Keratinocyte (primary cell): ENCODE measurements at regions not wholly inside any gene's neighbourhood (a gene's known extent, or its start where the extent isn't known, plus 50 kb on each side); places are given as distances from the start of the nearest gene placed in this dataset.

Experiments
- CTCF ChIP-seq, 3 experiments: IDR thresholded peaks in 1 of 3; conservative IDR thresholded peaks in 1 of 3; optimal IDR thresholded peaks in 1 of 3; 2 replicates in 2 of 3; 3 replicates in 1 of 3; pipeline versions ENCODE3 to v1.5.1; 2011; ENCODE audit warnings: low read length in 3 of 3, mild to moderate bottlenecking in 3 of 3, moderate library complexity in 2 of 3, control low read depth in 1 of 3, inconsistent platforms in 1 of 3; ENCODE audit not compliant: insufficient read depth in 2 of 3; ENCODE audit errors: extremely low read depth in 1 of 3
- EZH2 ChIP-seq: IDR thresholded peaks from one replicate; pipeline ENCODE4 v1.6.1; 2012; ENCODE audit warnings: inconsistent platforms, mild to moderate bottlenecking, low read length, moderate library complexity

DNA sequence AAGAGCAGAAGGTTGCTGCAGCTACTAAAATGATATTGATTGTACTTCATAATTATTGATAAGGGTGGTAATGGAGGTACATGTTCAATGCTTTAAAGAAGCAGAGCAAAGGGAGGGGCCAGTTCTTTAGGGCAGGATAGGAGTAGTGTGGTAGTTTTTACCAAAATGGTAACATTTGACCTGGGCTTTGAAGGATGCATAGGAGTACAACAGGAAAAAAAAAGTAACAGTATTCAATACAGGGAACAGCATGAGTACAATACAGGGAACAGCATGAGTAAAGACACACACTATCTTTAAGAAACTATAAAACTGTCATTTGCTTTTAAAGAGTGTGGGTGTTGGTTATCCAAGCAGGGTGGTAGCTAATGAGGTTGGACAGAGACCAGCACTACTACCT is 215.0 kb upstream of the CRY1 start:
- TF ChIP-seq CTCF (optimal IDR thresholded peaks at IDR 0.05 in 1 of 3, IDR thresholded peaks at IDR 0.05 in 1 of 3, conservative IDR thresholded peaks at IDR 0.05 in 1 of 3; ENCODE audit: extremely low read depth in 1 of 3, insufficient read depth in 2 of 3, low read length in 3 of 3) = no peak
- no peak for TF ChIP-seq EZH2
